Skeletal muscle tissue (tissue), 3 donors: ENCODE measurements at regions not wholly inside any gene's neighbourhood (a gene's known extent, or its start where the extent isn't known, plus 50 kb on each side); places are given as distances from the start of the nearest gene placed in this dataset.

Experiments
- H3K27ac ChIP-seq: one replicate; pipeline ENCODE4 v1.7.0; 2013; ENCODE audit warnings: mild to moderate bottlenecking, low read depth, low read length, inconsistent platforms
- H3K27me3 ChIP-seq, 3 donors: one replicate each; pipeline ENCODE4 v1.7.0; 2013; ENCODE audit warnings: low read length in 3 of 3; ENCODE audit not compliant: control insufficient read depth in 3 of 3, insufficient read depth in 3 of 3
- H3K36me3 ChIP-seq, 3 donors: one replicate each; pipeline ENCODE4 v1.7.0; 2013; ENCODE audit warnings: low read length in 3 of 3; ENCODE audit not compliant: control insufficient read depth in 3 of 3, insufficient read depth in 3 of 3
- H3K4me1 ChIP-seq, 3 donors: one replicate each; pipeline ENCODE4 v1.7.0; 2013; ENCODE audit warnings: low read length in 3 of 3, mild to moderate bottlenecking in 3 of 3; ENCODE audit not compliant: control insufficient read depth in 3 of 3, insufficient read depth in 3 of 3
- H3K4me3 ChIP-seq, 3 donors: one replicate each; pipeline ENCODE4 v1.7.0; 2013; ENCODE audit warnings: low read length in 3 of 3
- H3K9ac ChIP-seq, 3 donors: one replicate each; pipeline ENCODE4 v1.7.0; 2013; ENCODE audit warnings: low read length in 3 of 3, mild to moderate bottlenecking in 3 of 3, moderate library complexity in 2 of 3, low read depth in 1 of 3
- H3K9me3 ChIP-seq, 3 donors: one replicate each; pipeline ENCODE4 v1.7.0; 2013; ENCODE audit warnings: low read length in 3 of 3; ENCODE audit not compliant: control insufficient read depth in 3 of 3
- donor health status: Osteomylitis.

GRCh38 chr20:24153101-24154040 is 164.8 kb upstream of the GGTLC1 start:
- Histone ChIP-seq H3K4me1 (peaks cover 0 to 9% (median 4%) of the 10 kb centered on the region in 3 donors), H3K9ac (no peak overlapping the region), H3K4me3 (no peak overlapping the region), H3K36me3 (no peaks in the 10 kb centered on the region), H3K9me3 (peaks cover 0 to 3% (median 0%) of the 10 kb centered on the region in 3 donors), H3K27me3 (peaks cover 0 to 5% (median 0%) of the 10 kb centered on the region in 3 donors), H3K27ac (no peak overlapping the region)

GRCh38 chr20:24151621-24152294 is 163.2 kb upstream of the GGTLC1 start:
- Histone ChIP-seq H3K36me3 (no peaks in the 10 kb centered on the region), H3K27me3 (peaks cover 0 to 5% (median 0%) of the 10 kb centered on the region in 3 donors)

GRCh38 chr20:24150406-24150805 is 161.8 kb upstream of the GGTLC1 start:
- no peak overlapping the region for H3K4me3 ChIP-seq

More at GRCh38 chr20:24151621-24152294, 163.2 kb upstream of the GGTLC1 start:
- Histone ChIP-seq H3K4me3 (no peak overlapping the region), H3K4me1 (peaks cover 0 to 9% (median 4%) of the 10 kb centered on the region in 3 donors), H3K9ac (no peak overlapping the region), H3K27ac (no peak overlapping the region), H3K9me3 (peaks cover 0 to 3% (median 0%) of the 10 kb centered on the region in 3 donors)

GRCh38 chr20:24149881-24150307 is 161.3 kb upstream of the GGTLC1 start:
- H3K4me3 ChIP-seq = no peak overlapping the region
- peaks cover 0 to 9% (median 4%) of the 10 kb centered on the region in 3 donors for H3K4me1 ChIP-seq
- no peaks in the 10 kb centered on the region for H3K36me3 ChIP-seq
- H3K27me3 ChIP-seq = peaks cover 0 to 5% (median 0%) of the 10 kb centered on the region in 3 donors
- H3K9me3 ChIP-seq = peaks cover 0 to 3% (median 0%) of the 10 kb centered on the region in 3 donors
- no peak overlapping the region for H3K9ac ChIP-seq
- H3K27ac ChIP-seq = no peak overlapping the region

More at GRCh38 chr20:24150406-24150805, 161.8 kb upstream of the GGTLC1 start:
- H3K27ac ChIP-seq = no peak overlapping the region
- H3K36me3 ChIP-seq = no peaks in the 10 kb centered on the region
- no peak overlapping the region for H3K9ac ChIP-seq
- peaks cover 0 to 5% (median 0%) of the 10 kb centered on the region in 3 donors for H3K27me3 ChIP-seq
- H3K9me3 ChIP-seq = peaks cover 0 to 3% (median 0%) of the 10 kb centered on the region in 3 donors
- peaks cover 0 to 9% (median 4%) of the 10 kb centered on the region in 3 donors for H3K4me1 ChIP-seq

GRCh38 chr20:24149175-24149574 is 160.6 kb upstream of the GGTLC1 start:
- Histone ChIP-seq H3K4me3 (no peak overlapping the region), H3K4me1 (peaks cover 0 to 9% (median 4%) of the 10 kb centered on the region in 3 donors), H3K27me3 (peaks cover 0 to 5% (median 0%) of the 10 kb centered on the region in 3 donors), H3K27ac (no peak overlapping the region), H3K9ac (no peak overlapping the region), H3K9me3 (peaks cover 0 to 3% (median 0%) of the 10 kb centered on the region in 3 donors), H3K36me3 (no peaks in the 10 kb centered on the region)

GRCh38 chr20:24148372-24148771 is 159.8 kb upstream of the GGTLC1 start:
- Histone ChIP-seq H3K4me3 (no peak overlapping the region), H3K27me3 (peaks cover 0 to 4% (median 0%) of the 10 kb centered on the region in 3 donors), H3K9me3 (peaks cover 0 to 3% (median 0%) of the 10 kb centered on the region in 3 donors), H3K9ac (no peak overlapping the region), H3K27ac (no peak overlapping the region), H3K36me3 (no peaks in the 10 kb centered on the region), H3K4me1 (peaks cover 0 to 6% (median 2%) of the 10 kb centered on the region in 3 donors)

- Histone ChIP-seq H3K9me3 (peaks cover 0 to 3% (median 0%) of the 10 kb centered on the region in 3 donors), H3K4me3 (no peak overlapping the region), H3K9ac (no peak overlapping the region), H3K27ac (no peak overlapping the region), H3K27me3 (peaks cover 0 to 3% (median 0%) of the 10 kb centered on the region in 3 donors), H3K4me1 (peaks cover 0 to 2% (median 0%) of the 10 kb centered on the region in 3 donors), H3K36me3 (no peaks in the 10 kb centered on the region)
Measured at GRCh38 chr20:24147961-24148360, 159.4 kb upstream of the GGTLC1 start.

- no peaks in the 10 kb centered on the region for H3K4me1 ChIP-seq
- no peak overlapping the region for H3K9ac ChIP-seq
- H3K27ac ChIP-seq = no peak overlapping the region
- H3K4me3 ChIP-seq = no peak overlapping the region
- H3K36me3 ChIP-seq = no peaks in the 10 kb centered on the region
- peaks cover 0 to 3% (median 0%) of the 10 kb centered on the region in 3 donors for H3K27me3 ChIP-seq
- H3K9me3 ChIP-seq = peaks cover 0 to 3% (median 0%) of the 10 kb centered on the region in 3 donors
Measured at GRCh38 chr20:24147479-24147878, 158.9 kb upstream of the GGTLC1 start.

- H3K27me3 ChIP-seq = peaks cover 0 to 3% (median 0%) of the 10 kb centered on the region in 3 donors
- no peak overlapping the region for H3K4me3 ChIP-seq
- no peaks in the 10 kb centered on the region for H3K4me1 ChIP-seq
- H3K9me3 ChIP-seq = peaks cover 0 to 3% (median 2%) of the 10 kb centered on the region in 3 donors
- no peak overlapping the region for H3K9ac ChIP-seq
- no peaks in the 10 kb centered on the region for H3K36me3 ChIP-seq
- no peak overlapping the region for H3K27ac ChIP-seq
Measured at GRCh38 chr20:24146231-24146634, 157.7 kb upstream of the GGTLC1 start.
